HL-60 (cell line): ENCODE measurements at regions not wholly inside any gene's neighbourhood (a gene's known extent, or its start where the extent isn't known, plus 50 kb on each side); places are given as distances from the start of the nearest gene placed in this dataset.

Source experiments
- DNase-seq, 2 experiments: peaks; one replicate each; pipeline ENCODE4 v3.0.0-alpha.2; 2010 to 2020; ENCODE audit warnings: low read depth in 1 of 2, low spot score in 1 of 2
- H3K27ac ChIP-seq: fragments of 250-450 bp; sonication (Bioruptor Pico); replicated peaks from 2 replicates; pipeline ENCODE4 v1.5.1; 2020; ENCODE audit warnings: mild to moderate bottlenecking, moderate library complexity
- H3K27me3 ChIP-seq: fragments of 250-450 bp; sonication (Bioruptor Pico); 2 replicates; pipeline ENCODE4 v1.5.1; 2021; ENCODE audit warnings: mild to moderate bottlenecking, moderate library complexity; ENCODE audit not compliant: insufficient read depth, poor library complexity, severe bottlenecking
- H3K4me3 ChIP-seq: replicated peaks from 2 replicates; pipeline ENCODE4 v1.5.1; 2011; ENCODE audit warnings: mild to moderate bottlenecking, control low read depth, low read length; ENCODE audit not compliant: insufficient read depth
- CTCF ChIP-seq: IDR thresholded peaks from one replicate; pipeline ENCODE4 v1.5.1; 2011; ENCODE audit warnings: low read length, control low read depth, inconsistent platforms; ENCODE audit not compliant: insufficient read depth
- GABPA ChIP-seq: IDR thresholded peaks from 2 replicates; pipeline ENCODE4 v1.6.1; 2012; ENCODE audit warnings: low read depth
- POLR2AphosphoS5 ChIP-seq: IDR thresholded peaks from 2 replicates; pipeline ENCODE4 v1.6.1; 2012; ENCODE audit warnings: low read depth
- REST ChIP-seq: IDR thresholded peaks from 2 replicates; pipeline ENCODE4 v1.6.1; 2012; ENCODE audit warnings: low read depth; ENCODE audit not compliant: insufficient replicate concordance
- SPI1 ChIP-seq: IDR thresholded peaks from 2 replicates; pipeline ENCODE4 v1.6.1; 2012; ENCODE audit warnings: low read depth, mild to moderate bottlenecking, borderline replicate concordance

- Histone ChIP-seq H3K27ac (no peak overlapping the region), H3K4me3 (no peak overlapping the region), H3K27me3 (no peaks in the 10 kb centered on the region)
- no peak for DNase-seq
- TF ChIP-seq REST: no peak
- TF ChIP-seq POLR2AphosphoS5: no peak
Measured at GRCh38 chr9:103427696-103428095, 432.6 kb downstream of the CYLC2 start.

- no peak overlapping the region for H3K4me3 ChIP-seq
- H3K27me3 ChIP-seq: no peaks in the 10 kb centered on the region
- no peak overlapping the region for H3K27ac ChIP-seq
- TF ChIP-seq POLR2AphosphoS5 (no peak), GABPA (no peak), SPI1 (no peak), CTCF (no peak), REST (no peak)
- no peak for DNase-seq
Measured at GRCh38 chr9:103430469-103430868, 435.3 kb downstream of the CYLC2 start.

DNA sequence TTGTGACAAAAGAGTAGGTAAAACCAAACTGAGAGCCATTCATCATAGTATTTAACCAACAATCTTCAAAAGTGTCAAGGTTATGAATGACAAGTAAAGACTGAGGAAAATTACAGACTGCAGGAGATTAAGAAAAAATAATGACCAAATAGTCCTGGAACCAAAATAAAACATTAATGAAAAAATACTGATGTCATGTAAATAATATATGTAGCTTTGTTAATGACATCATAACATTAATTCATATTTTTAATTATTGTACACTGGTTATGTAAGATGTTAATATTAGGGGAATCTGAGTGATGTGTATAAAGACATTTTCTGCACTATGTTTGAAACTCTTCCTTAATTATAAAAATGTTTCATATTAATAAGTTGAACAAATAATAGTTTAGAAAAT, 436.7 kb downstream of the CYLC2 start:
- TF ChIP-seq SPI1 (no peak), GABPA (no peak), POLR2AphosphoS5 (no peak), REST (no peak)
- Histone ChIP-seq H3K27ac (no peak overlapping the region), H3K27me3 (no peaks in the 10 kb centered on the region), H3K4me3 (no peak overlapping the region)
- no peak for DNase-seq

GRCh38 chr9:103444176-103444575, 449.0 kb downstream of the CYLC2 start:
- no peak overlapping the region for H3K27ac ChIP-seq
- no peak for DNase-seq
- no peak for TF ChIP-seq POLR2AphosphoS5
- no peak for TF ChIP-seq CTCF
- no peak for TF ChIP-seq GABPA
- TF ChIP-seq SPI1: no peak
- TF ChIP-seq REST: no peak

More at GRCh38 chr9:103444176-103444575, 449.0 kb downstream of the CYLC2 start:
- no peaks in the 10 kb centered on the region for H3K27me3 ChIP-seq
- no peak overlapping the region for H3K4me3 ChIP-seq
